GM19035 (cell line): ENCODE measurements at regions not wholly inside any gene's neighbourhood (a gene's known extent, or its start where the extent isn't known, plus 50 kb on each side); places are given as distances from the start of the nearest gene placed in this dataset.
"Not testable (repeated sequence)": the region's sequence is repeated elsewhere in the genome, so short reads cannot be mapped to it uniquely, and the experiment has no call there.

Experiments
- ATAC-seq: cut with Tn5 transposase; IDR thresholded peaks from one replicate; pipeline ENCODE4 v1.9.1; 2021; ENCODE audit not compliant: unreplicated experiment

- ATAC-seq = no peak
These were observed 992.6 kb downstream of the PCDH9 start for GRCh38 chr13:66237411-66238062.

DNA sequence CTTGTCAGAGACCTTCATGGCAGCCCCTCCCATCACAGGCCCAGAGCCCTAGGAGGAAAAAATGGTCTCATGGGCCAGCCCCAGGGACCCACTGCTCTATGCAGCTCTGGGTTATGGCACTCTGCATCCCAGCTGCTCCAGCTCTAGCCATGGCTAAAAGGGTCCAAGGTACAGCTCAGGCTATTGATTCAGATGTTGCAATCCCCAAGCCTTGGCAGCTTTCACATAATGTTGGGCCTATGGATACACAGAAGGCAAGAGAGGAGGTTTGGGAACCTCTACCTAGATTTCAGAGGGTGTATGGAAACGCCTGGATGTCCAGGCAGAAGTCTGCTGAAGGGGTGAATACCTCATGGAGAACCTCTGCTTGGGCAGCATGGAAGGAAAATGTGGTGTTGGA is 996.0 kb downstream of the PCDH9 start:
- no peak for ATAC-seq

DNA sequence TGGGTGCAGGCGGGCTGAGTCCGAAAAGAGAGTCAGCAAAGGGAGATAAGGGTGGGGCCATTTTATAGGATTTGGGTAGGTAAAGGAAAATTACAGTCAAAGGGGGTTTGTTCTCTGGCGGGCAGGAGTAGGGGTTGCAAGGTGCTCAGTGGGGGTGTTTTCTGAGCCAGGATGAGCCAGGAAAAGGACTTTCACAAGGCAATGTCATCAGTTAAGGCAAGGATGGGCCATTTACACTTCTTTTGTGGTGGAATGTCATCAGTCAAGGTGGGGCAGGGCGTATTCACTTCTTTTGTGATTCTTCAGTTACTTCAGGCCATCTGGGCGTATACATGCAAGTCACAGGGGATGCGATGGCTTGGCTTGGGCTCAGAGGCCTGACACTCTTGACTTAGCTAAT is 998.2 kb downstream of the PCDH9 start:
- not testable (repeated sequence) for ATAC-seq

GRCh38 chr13:66225072-66225471 is 1005.1 kb downstream of the PCDH9 start:
- ATAC-seq = no peak

DNA sequence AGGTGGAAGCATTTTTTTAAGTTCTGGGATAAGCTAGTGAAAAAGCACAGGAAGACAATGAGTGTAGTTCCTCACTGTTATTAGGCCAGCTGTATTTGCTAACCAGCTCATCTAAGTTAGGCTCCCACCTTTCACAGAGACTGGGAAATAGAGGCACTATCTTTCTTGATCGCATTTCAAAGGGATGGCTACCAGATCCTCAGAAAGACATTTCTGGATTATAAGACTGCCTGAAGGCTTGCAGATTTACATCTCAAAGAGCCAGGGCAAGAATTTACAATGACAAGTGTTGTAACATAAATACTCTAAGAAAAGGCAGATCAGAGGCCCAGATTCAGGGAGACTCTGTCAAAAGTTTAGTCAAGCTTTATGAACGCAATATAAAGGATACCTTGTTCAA is 1005.5 kb downstream of the PCDH9 start:
- no peak for ATAC-seq

GRCh38 chr13:66222926-66223325 is 1007.2 kb downstream of the PCDH9 start:
- no peak for ATAC-seq

DNA sequence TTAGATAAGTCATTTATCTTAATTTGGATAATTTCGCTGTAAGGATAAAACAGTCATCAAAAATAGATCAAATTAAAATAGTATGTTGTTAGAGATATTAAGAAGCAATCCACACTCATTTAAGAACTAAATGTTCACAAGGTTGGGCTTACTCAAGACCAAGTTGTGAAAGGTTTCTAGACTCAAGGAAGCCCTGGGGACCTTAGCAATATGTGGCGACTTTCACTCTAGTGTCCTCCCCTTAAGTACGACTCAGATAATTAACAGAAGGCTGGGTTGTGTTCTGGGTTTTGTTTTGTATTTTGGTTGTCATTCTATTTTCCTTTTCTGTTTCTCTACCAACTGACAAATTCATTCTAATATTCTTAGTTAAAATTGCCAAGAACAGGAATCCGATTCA is 1008.0 kb downstream of the PCDH9 start:
- ATAC-seq = no peak

GRCh38 chr13:66219506-66219905 is 1010.6 kb downstream of the PCDH9 start:
- ATAC-seq = no peak

GRCh38 chr13:66218583-66218982 is 1011.6 kb downstream of the PCDH9 start:
- ATAC-seq = no peak

GRCh38 chr13:66216728-66217127 is 1013.4 kb downstream of the PCDH9 start:
- no peak for ATAC-seq

DNA sequence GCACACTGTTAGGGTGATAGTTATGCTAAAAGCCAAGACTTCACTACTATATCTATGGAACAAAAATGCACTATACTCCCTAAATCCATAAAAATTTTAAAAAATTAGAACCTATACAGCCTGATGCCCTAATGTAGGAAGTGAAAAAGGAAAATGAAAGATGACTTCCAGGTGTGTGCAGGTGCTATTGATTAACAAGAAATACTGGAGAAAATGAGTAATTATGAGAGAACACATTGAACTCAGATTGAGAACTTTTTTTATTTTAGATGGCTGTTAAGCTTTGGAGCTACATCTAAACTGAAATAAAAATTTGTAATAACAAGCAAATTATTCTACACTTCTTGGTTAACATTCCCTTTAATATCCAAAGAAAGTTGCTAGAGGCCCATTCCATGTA is 1015.7 kb downstream of the PCDH9 start:
- no peak for ATAC-seq

DNA sequence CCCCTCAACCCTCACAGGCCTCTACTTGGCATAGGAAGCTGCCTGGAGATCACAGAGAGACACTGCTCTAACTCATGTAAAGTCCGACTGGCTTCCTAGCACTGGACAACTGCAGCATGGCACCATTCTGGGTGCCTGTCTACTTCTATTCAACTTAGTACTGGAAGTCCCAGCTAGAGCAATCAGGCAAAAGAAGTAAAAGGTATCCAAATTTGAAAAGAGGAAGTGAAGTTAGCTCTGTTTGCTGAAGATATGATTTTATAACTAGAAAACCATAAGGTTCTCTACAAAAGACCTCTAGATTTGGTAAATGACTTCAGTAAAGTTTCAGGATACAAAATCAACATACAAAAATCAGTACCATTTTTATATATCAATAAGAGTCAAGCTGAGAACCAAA is 1017.6 kb downstream of the PCDH9 start:
- no peak for ATAC-seq

DNA sequence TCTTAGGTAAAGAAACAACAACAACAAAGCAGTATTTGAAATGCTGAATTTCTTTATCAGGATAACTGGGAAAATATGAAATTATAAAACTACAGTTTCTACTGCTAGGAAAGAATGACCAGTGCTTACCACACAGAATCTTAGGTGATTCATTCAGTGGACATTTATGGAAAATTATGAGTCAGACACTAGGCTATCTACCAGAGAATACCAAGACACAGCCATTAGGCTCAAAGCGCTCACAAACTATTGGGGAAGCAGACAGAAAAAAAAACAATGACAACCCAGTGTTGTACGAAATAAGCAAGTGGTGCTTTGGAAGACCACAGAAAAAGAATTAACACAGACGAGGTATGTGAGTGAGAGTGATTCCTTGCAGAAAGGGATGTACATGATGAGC is 1019.5 kb downstream of the PCDH9 start:
- no peak for ATAC-seq

GRCh38 chr13:66208589-66208988 is 1021.5 kb downstream of the PCDH9 start:
- no peak for ATAC-seq

DNA sequence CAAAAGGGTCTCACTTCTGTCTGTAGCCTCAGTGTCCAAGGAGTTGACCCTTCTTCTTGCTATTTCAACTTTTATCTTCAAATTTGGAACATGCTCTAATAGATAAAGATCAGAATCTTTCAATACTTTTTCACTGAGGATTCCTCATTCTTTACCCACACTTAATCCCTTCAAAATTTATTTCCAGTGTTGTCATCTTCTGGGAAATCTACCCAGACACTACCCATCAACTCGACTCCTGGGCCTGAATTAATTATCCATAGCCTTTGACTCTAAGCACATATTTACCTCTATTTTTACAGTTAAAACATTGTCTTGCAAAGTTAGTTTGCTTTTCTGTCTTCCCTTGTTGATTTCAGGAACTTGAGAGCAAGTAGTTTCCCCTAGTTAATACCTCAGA is 1022.5 kb downstream of the PCDH9 start:
- no peak for ATAC-seq

- no peak for ATAC-seq
These were observed 1024.3 kb downstream of the PCDH9 start for GRCh38 chr13:66205807-66206206.

DNA sequence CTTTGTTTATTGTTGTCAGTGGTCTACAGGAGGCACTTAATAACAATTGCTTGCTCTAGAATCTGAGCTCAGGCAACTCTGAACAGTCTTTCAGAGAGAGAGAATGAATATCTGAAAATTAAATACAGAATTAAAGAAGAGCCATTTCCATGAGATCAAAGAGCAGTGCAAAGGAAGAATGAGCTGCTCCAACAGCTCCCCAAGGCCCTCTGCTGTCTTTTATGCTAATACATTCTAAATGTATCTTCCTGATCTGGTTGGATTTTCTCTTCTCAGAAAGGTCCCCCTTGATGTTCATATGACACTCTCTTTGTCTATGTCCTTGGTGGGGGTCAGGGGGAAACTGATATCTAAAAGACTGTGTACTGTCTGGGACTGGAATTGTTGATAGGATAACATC is 1029.6 kb downstream of the PCDH9 start:
- no peak for ATAC-seq

GRCh38 chr13:66195238-66195637 is 1034.9 kb downstream of the PCDH9 start:
- no peak for ATAC-seq

GRCh38 chr13:66189986-66190385 is 1040.2 kb downstream of the PCDH9 start:
- ATAC-seq = no peak

DNA sequence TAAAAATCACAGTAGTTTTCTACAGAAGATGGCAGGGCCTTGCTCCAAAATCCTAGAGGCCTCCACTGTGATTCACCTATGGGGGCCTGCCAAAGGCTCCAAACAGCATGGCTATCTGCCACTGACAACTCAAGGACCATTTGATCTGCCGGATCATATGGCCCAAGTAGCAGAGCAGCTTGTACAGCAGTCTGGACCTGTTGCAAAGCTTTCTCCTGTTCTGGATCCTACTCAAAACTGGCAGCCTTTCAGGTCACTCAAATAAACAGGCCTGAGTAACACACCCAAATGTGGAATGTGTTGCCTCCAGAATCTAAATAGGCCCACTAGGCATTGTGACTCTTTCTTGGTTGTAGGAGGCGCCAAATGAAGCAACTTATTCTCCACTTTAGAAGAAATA is 1049.3 kb downstream of the PCDH9 start:
- ATAC-seq = no peak

DNA sequence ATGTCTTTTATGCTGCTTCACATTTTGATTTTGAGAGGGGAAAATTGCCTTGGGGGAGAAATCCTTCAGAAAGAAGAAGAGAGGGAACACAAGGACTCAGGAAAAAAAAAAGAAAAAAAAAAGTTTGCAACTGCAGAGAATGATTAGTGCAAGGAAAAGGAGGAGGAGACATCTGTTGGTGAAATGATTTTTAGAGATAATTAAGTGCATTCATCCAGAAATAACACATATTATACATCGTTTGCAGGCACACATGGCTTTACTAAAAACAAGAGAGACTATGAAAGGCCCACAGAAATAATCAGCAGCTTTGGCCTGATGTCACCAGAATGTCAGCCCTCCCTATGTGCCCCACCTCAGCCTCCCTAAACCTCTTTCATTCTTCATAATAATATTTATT is 1058.2 kb downstream of the PCDH9 start:
- ATAC-seq = no peak

- no peak for ATAC-seq
These were observed 1067.7 kb downstream of the PCDH9 start for GRCh38 chr13:66162470-66162869.

DNA sequence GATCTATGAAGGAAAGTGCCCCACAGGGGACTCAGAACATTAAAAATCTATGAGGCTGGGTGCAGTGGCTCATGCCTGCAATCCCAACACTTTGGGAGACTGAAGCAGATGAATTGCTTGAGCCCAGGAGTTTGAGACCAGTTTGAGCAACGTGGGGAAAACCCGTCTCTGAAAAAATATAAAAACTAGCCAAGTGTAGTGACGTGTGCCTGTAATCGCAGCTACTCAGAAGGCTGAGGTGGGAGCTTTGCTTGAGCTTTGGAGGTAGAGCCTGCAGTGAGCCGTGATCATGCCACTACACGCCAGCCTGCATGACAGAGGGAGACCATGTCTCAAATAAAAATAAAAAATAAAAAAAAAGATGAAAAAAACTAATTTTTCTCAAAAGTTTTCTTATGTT is 1070.6 kb downstream of the PCDH9 start:
- no peak for ATAC-seq

DNA sequence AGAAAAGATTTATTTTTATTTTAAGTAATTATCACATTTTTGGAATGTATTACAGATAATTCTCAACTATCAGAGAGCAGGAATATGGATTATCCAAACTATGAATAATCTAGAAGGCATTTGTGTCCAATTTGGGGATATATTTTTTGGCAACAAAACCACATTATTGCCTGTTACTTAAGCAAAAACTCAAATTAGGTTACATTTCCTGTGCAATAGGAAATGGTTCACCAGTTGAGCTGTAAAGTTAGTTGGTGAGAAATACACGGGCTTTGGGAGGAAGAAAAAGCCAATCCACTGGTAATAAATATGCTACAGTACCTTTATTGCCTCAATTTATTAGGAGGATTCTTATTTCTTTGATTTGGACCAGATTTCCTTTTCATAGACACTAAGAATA is 1075.2 kb downstream of the PCDH9 start:
- ATAC-seq = no peak
